DMS53 (cell line): ENCODE measurements at regions not wholly inside any gene's neighbourhood (a gene's known extent, or its start where the extent isn't known, plus 50 kb on each side); places are given as distances from the start of the nearest gene placed in this dataset.
"Not testable (repeated sequence)": the region's sequence is repeated elsewhere in the genome, so short reads cannot be mapped to it uniquely, and the experiment has no call there.

ENCODE experiments used
- DNase-seq: peaks from one replicate; lab custom pipeline; 2025; lab: John Stamatoyannopoulos, UW

DNA sequence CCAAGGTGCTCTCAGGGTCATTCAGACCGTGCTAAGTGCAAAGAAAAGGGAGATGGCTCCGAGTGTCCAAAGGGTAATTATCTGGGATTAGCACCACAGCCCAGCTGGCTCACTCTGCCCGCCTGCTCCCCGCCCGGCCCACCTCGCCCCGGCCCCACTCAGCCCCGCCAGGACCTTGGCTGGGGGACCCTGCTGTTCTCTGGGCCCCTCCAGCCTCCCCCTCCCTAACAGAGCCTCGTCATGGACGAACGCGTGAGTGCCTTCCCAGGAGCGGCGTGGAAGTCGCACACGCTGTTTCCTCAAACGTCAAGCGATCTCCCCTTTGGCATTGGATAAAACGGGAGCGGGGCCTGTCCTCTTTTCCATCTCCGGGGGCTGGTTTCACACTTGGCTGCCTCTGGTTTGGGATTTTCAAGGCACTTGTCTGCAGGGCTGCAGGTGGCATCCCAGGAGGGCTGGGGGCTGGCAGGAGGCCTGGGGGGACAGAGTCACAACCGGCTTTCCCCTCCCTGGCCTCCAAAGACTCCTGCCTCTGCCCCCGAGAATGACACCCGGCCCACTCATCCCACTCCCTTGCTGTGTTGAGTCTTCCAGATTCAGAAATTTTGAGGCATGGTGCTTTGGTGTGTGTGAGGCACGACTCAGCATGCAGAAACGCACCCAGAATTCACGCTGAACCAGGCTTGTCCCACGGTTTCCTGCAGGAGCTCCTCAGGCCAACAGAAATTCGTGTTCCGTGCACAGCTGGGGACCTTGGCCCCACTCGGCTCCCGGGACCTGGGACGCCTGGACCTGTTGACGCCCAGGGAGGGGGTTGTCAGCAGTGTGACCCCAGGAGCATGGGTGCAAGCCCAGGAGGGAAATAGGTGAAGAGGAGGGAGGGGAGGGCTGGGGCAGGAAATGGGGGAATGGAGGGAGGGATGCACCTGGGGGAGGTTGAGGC lies 110.0 kb downstream of the PDGFA start:
- no peak for DNase-seq

DNA sequence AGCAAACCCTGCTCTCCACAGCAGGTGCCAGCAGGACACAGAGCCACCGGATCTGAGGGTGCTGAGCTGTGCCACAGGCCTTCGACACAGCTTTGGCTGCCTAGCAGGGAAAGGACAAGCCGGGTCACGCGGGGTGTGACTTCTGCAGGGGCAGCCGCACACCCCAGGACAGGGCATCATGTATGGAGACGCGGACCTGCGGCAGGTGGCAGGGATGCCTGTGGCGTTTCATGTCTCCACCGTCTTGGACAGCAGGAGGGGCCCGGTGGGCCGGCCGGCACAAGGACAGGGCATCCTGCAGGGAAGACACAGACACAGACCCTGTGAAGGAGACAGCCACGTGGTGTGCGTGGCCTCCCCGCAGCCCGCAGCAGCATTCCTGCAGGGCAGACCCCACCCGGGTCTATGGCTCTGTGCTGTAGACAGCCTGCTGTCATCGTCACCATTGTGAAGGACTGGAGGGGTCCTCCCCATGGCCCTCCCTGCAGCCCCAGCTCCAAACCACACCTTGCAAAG lies 109.2 kb downstream of the PDGFA start:
- no peak for DNase-seq

DNA sequence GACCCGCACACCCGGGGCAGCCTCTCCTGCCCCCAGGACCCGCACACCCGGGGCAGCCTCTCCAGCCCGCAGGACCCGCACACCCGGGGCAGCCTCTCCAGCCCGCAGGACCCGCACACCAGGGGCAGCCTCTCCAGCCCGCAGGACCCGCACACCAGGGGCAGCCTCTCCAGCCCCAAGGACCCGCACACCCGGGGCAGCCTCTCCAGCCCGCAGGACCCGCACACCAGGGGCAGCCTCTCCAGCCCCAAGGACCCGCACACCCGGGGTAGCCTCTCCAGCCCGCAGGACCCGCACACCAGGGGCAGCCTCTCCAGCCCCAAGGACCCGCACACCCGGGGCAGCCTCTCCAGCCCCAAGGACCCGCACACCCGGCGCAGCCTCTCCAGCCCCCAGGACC lies 108.5 kb downstream of the PDGFA start:
- not testable (repeated sequence) for DNase-seq

DNA sequence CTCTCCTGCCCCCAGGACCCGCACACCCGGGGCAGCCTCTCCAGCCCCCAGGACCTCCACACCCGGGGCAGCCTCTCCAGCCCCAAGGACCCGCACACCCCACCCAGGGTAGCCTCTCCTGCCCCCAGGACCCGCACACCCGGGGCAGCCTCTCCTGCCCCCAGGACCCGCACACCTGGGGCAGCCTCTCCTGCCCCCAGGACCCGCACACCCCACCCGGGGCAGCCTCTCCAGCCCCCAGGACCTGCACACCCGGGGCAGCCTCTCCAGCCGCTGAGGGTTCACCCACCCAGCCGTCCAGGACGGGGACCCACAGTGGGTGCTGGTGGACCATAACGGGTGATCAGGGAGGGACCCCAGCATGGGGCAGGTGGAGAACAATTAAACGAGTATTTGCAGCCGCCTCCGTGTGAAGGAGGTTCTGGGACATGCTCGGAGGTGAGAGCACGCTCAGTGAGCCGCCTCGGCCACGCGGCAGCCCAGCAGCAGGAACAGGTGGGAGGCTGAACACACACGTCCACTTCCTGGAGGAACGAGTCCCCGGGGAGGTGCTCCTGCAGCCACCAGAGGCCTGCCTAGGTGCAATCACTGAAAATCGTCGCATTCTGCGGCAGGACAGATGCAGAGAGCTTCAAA lies 107.9 kb downstream of the PDGFA start:
- DNase-seq = no peak

DNA sequence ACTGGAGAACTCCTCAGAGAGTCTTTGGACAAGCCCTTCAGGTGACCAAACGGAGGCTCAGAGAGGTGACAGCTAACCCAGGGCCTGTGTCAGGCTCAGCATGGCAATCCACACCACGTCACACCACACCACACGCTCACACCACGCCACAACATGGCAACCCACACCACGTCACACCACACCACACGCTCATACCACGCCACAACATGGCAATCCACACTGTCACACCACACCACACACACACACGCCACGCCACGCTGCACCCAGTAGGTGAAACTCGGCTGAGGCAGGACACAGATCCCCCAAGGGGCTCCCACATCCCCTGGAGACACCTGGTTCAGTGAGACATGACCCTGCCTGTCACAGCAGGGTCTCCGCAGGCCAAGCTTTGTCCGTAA lies 107.3 kb downstream of the PDGFA start:
- DNase-seq = no peak

DNA sequence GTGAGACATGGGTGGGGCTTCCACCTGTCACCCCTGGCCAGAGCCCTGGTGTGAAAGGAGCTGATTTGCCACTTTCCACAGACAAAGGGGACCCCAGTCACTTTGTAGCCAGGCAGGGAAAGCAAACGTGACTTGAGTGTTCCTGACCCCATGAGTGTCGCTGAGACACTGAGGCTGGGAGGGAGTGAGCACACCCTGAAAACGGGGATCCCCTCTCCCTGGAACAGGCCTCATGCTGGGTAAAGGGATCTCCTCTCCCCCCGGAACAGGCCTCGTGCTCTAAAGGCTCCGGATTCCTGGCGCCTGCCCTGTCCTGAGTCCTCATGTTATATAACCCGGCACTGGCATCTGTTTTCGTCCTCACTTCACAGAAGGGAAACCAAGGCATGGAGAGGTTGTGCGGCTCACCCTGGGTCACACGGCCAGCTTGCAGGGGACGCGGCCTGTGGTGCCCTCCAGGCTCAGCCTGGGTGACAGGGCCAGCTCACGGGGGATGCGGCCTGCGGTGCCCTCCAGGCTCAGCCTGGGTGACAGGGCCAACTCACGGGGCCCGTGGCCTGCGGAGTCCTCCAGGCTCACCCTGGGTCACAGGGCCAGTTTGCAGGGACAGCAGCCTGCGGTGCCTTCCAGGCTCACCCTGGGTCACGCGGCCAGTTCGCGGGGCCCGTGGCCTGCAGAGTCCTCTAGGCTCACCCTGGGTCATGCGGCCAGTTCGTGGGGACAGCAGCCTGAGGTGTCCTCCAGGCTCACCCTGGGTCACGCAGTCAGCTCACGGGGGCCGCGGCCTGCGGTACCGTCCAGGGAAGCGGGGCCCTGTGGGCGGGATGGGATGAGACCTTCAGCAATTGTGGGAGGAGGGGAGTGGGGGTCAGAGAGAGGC lies 104.7 kb downstream of the PDGFA start:
- no peak for DNase-seq

DNA sequence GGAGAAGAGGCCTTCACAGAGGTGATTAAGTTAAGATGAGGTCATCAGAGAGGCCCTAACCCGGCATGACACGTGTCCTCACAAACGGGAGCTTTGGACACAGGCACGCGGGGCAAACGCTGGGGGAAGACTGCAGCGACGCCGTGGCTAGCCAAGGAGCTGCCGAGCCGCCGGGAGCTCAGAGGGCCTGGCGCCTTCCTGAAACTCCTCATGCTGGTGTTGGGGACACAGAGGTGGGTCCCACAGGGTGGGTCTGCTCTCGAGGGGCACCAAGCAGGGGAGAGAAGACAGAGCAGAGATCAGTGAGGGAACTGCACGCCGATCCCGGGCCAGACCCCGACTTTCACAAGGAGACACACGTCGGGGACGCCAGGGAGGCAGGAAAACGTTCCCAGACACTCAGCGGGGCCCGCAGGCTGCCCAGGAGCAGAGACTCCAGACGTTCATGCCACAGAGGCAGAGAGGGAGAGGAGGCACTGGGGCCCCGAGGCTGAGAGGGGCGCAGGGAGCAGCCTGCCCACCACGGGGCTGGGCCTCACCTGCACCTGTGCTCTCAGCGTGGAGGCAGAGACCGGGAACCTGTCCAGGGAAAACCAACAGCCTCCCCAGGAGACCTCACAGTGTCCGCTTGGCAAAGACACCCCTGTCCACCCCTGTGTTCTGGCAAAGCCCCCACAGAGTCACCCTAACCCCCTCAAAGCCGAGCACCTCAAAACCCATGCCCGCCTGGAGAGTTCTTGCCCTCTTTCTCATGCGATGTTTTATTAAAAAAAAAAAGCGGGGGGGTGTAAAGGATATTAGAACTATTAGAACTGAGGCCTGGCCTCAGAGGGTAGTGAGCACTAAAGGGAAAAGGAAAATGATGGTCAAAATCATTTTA lies 103.8 kb downstream of the PDGFA start:
- no peak for DNase-seq

DNA sequence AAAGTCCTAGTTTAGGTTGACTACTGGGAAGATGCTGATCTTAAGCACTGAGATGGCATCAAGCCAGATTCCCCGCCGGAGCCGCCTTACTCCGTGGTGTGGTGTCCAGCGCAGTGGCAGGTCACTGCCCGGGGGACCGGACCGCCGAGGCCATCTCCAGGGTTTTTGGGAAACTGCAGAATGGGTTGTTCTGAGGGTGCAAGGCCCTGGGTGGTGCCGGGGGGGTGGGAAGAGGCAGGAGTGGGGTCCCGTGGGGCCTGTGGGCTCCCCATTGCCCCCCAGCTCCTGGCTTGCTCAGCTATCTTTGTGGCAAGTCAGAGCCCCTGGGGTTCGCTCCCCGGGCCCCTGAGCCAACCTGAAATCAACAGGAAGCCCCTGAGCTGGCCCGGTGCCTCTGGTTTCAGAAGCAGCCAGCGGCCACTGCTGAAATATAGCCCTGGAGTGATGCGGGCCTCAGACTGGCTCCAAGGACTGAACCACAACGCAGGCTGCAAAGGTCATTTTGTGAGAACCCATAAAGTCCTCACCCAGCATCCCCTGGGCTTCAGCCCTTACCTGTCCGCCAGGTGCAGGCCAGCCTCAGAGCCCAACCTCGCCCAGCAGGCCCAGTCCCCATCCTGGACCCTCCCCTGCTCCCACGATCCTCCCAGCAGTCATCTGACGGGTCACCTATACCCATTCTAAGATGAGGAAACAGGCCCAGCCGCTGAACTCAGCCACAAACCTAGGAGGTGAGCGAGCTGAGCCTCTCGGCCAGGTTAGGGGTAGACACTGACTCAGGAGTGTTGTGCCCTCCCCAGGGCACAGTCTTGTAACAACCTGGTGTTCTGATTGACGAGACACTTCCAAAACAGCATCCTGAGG lies 102.7 kb downstream of the PDGFA start:
- no peak for DNase-seq

DNA sequence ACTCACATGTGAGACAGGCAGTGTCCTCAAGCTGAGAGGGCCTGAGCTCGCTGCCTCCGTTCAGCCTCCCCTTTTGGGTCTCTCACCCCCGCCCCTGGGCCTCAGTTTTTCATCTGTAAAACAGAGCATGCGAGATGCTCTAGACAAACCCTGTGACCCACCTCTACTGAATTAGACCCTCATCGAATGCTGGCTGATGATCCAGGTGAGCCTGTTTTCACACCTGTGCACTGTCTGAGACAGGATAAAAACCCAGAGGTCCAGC lies 102.1 kb downstream of the PDGFA start:
- DNase-seq = no peak

DNA sequence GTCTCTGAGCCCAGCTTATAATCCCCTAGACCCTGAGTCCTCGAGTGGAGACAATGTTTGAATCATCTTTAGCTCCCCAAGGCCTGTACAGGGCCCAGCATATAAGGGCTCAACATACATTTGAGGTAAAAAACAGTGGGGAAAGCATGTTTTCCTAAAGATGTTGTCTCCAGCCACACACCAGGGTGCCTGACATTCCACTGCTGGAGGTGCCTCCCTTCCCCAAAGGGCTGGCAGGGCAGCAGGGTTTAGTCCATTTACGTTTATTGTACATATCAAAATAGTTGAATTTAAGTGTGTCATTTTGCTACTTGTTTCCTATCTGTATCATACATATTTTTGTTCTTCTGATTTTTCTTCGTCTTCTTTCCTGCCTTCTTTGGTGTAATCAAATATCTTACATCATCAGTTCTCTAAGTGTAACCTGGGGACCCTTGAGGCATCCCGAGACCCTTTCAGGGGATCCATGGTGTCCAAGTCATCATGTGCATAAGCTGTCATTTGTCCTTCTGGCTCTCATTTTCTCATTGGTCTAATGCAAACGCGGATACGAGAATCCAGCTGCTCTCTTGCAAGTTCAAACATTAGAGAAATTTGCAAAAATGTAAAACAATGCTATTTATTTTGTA lies 101.6 kb downstream of the PDGFA start:
- no peak for DNase-seq

DNA sequence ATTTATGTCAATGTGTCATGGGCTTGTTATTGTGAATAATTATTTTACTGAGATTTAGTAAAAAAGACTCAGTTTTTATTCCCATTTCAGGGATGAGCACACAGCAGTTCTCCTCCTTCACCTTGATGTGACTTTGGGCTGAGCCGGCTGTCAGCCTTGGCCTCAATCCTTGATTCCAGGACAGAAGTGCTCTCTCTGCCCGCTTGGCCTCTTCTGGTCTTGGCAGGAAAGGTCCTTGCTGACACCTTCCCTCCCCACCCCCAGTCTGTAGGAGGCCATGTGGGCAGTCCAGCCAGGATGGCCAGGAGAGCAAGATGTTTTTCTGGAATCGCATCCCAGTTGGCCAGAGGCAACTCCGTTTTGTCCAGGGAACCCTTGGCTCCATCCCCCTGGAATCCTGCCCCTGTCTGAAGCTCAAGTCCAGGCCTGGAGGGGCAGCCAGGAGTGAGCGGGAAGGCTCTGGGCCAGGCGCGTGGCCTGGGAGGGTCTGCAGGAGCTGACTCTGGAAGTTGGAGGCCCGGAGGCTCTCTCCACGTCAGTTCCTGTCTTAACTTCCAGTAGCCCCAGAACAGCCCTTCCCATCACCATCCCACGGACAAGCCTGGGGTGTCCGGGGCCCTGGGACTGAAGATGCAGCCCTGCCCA lies 100.9 kb downstream of the PDGFA start:
- no peak for DNase-seq

DNA sequence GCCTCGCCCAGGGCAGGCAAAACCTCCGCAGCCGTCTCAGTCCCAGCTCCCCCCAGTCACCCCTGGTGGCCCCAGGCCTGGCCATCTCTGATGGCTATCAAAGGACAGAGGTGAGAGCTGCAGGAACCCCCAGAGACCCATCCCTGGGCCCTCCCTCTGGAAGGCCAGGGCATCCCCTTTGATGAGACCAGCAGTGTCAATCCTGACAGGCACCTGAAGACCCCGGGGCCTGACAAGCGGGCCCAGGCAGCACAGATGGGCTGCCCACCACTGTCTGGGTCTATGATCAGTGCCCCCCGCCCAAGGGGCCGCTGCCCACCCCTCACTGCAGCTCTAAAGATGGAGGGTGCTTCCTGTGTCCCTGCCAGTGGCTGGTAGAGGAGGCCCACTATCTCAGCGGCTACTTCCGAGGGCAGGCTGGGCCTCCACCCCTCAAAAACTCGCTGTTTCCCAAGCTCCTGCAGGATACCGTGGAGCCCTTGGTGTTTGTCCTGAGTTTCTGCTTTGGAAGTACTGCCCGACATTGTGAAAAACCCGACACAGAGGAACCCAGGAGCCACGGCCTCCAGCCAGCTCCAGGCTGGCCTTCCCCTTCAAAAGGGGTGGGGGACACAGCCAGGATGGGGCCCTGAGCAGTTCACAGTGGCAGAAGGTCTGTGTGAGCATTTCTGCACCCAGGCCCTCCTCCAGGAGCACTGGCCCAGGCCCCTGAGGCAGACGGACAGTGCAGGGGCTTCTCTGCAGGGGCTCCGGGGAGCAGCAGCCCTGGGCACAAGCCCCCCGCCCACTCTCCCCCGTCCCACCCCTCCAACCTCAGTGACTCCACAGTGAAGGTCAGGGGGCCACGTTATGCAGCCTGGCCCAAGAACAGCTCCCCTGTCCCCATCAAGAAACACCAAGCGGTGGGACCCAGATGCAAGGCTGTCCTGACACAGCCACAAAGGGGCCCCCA lies 99.2 kb downstream of the PDGFA start:
- no peak for DNase-seq

DNA sequence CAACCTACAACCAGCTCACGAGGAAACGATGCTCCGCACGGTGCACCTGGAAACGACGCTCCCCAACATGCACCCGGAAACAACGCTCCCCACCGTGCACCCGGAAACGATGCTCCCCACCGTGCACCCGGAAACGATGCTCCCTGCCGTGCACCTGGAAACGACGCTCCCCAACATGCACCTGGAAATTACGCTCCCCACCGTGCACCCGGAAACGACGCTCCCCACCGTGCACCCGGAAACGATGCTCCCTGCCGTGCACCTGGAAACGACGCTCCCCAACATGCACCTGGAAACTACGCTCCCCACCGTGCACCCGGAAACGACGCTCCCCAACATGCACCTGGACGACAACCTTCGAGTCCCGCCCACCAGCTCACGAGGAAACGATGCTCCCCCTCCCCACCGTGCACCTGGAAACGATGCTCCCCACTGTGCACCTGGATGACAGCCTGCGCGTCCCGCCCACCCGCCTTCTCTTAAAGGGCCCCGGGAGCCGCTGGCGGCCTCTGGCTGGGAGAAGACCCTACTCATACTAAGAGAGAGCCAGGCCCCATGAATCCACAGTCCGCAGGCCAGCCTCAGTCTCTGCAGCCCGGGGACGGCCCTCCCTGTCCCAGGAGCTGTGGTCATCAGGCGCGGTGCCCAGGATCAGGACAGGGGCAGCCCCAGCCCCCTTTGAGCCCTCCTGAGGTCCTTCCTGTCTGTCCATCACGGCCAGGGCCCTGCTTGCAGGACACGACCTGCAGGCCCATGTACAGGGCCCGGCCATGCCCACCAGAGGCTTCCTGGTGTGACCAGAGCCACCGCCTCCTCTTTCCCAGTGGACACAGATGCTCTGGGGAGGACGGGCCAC lies 98.3 kb downstream of the PDGFA start:
- no peak for DNase-seq

DNA sequence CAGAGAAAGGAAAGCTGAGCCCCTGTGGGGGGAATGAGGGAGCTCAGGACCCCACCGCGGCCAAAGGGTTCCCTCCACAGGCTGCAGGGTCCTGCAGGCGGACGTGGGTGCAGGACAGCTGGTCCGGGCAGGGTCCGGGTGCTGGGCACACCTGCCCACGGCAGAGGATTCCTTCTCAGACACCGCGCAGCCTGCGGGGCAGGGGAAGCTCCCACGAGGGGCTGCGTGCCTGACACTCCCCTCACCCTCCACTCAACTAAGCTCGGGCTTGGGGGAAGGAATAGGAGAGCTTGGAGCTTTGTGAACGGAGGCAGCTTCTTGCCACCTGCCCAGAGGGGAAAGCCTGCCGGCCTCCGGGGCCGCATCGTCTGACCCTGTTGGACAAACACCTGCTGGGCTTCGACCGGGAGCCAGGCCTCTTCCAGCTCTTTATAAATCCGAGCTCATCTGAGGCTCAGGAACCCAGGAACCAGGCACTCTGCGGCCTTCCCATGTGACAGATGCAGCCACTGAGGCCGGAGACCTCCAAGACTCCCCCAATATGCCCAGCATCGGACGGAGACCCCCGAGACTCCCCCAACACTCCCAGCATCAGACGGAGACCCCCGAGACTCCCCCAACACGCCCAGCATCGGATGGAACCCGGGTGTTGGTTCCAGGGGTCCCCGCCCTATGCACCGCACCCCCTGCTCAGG lies 97.3 kb downstream of the PDGFA start:
- DNase-seq = no peak

DNA sequence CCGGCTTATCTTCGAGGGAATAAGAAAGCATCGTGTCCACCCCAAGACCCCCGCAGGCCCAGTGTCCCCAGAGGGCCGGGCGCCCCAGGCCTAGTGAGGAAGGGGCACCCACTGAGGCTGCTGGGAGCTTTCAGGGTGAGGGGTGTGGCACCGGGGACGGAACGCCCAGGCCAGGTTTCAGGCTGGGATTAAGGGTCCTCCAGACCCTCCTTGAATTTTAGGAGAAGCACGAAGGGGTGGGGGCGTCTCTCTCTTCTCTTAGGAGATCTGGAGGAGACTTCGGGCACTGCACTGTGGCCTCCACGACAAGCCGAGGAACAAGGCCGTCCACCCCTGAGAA lies 96.8 kb downstream of the PDGFA start:
- no peak for DNase-seq

DNA sequence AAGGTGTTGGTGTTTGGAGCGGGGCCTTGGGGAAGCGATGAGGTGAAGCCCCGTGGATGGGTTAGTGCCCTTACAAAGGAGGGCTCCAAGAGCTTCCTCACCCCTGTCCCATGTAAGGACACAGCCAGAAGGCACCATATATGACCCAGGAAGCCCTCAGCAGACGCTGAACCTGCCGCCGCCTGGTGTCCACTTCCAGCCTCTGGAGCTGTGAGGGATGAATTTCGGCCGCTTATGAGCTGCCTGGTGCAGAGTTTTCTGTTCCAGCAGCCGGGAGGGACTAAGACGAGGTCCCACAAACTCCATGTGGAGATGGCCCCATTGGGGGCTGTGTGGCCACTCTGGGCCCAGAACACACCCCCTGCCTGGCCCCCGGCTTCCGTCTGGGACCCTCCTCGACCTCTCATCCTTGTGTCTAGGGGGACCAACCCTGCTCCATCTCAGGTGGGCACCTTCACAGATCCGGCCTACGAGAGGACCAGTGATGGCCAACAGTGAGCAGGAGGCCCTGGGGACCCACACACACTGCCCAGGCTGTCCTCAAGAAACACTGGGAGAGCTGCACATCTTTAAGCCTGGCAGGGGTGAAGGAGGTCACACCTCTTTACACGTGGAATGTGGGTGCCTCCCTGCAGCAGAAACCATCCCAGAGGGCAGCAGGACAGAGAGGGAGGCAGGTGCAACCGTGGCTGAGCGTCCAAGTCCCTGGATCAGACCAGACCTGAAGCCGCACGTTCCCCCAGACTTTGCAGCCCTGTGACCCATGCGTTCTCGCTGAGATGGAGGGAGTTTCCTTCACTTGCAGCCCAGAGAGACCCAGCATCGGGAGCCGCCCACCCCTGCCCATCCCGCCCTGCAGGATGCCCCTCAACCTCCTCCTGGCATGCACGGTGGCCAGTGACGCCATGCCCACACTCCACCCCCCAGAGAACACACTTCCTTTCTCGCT lies 96.1 kb downstream of the PDGFA start:
- no peak for DNase-seq
